Fibroblast of peridontal ligament (primary cell): ENCODE measurements at regions not wholly inside any gene's neighbourhood (a gene's known extent, or its start where the extent isn't known, plus 50 kb on each side); places are given as distances from the start of the nearest gene placed in this dataset.

ENCODE experiments used
- DNase-seq: peaks from one replicate; pipeline ENCODE4 v3.0.0-alpha.2; 2010; ENCODE audit errors: extremely low read depth

GRCh38 chr2:19607931-19608771 lies 249.7 kb upstream of the OSR1 start:
- peak; percentile 86 for DNase-seq

DNA sequence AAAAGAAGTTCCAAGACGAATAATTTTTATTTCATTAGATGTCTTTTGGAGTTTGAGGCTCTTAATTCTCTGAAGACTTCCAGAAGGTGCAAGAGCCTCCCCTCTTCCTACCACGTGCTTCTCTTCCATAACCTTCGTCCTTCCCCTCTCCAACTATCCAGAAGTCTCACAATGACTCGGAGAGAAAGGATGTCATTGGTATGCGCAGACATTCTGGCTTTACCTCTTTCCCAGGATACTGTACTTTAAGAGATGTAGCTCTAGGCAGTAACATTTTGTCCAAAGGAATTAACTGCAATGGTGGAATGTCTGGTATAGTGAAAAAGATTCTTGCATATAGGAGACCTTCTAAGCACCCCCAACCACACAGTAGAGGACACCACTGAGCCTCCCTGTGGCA lies 249.0 kb upstream of the OSR1 start:
- peak; percentile 17 for DNase-seq

GRCh38 chr2:19600982-19601381 lies 242.6 kb upstream of the OSR1 start:
- no peak for DNase-seq

- peak; percentile 29 for DNase-seq
Observed at GRCh38 chr2:19600506-19600905, 242.1 kb upstream of the OSR1 start.

GRCh38 chr2:19598971-19599370 lies 240.5 kb upstream of the OSR1 start:
- no peak for DNase-seq

DNA sequence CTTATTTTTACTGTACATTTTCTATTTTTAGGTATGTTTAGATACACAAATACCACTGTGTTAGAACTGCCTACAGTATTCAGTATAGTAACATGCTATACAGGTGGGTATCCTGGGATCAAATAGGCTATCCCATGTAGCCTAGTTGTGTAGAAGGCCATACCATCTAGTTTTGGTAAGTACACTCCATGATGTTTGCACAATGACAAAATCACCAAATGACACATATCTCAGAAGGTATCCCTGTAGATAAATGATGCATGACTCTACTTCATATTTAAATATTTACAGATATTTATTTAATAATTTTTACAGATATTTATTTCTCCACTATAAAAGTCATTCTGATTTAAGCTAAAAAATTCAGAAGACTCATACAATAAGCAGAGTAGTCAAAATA lies 233.8 kb upstream of the OSR1 start:
- DNase-seq, result no peak

DNA sequence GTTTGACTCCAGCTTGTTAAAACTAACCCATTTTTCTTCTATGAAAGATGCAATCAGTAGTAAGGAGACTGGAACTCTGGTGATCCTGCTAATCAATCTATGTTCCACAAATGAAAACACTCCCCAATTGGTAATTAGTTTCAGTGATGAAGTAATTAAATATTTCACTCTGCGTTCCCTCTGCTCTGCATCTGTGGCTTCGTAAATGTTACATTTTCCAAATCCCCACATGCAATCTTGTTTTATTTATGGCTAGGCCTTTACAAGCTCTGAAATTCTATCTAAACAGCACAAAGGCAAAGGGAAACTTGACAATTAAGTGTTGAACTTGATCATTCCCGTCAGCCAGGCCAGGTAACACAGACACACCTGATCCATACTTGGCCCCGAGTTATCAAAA lies 231.4 kb upstream of the OSR1 start:
- DNase-seq, result no peak

- DNase-seq, result no peak
Observed at GRCh38 chr2:19580830-19581229, 222.4 kb upstream of the OSR1 start.

DNA sequence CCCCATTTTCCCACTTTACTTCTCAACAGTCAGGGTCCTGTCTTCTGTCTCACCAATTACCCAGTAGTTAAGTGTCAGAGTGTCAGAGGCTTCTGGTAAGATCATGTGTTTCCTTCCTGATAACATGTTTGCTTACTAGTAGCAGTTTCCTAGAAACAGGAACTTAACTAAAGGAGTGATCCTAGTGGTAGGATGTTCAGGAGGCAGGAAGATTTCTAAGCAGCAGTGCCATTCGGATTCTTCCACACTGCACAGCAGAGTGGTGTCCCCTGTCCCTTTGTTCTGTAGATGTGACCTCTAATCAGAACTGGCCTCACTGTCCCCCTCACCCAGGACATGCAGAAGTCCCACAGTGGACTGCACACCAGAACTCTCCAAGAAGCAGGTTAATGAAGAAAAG lies 221.8 kb upstream of the OSR1 start:
- no peak for DNase-seq

GRCh38 chr2:19579461-19579860 lies 221.0 kb upstream of the OSR1 start:
- DNase-seq, result peak; percentile 33

DNA sequence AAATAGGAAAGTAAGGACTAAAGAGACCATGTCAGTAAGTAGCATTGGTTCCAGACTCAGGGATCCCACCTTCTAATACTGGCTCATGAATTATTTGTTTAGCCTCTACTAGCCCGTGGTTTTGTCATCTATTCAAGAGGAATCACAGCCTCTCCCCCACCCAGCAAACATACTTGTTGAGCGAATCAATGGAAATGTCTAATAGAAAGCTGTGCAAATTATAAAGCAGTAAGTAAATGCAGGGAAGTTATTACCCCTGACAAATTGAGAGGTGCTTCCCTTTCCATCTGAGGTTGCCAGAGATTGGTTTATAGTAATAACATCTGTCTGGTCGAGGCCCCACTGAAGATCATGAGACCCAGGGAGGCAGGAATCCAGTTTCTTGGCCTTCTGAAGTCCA lies 219.3 kb upstream of the OSR1 start:
- peak; percentile 26 for DNase-seq

DNA sequence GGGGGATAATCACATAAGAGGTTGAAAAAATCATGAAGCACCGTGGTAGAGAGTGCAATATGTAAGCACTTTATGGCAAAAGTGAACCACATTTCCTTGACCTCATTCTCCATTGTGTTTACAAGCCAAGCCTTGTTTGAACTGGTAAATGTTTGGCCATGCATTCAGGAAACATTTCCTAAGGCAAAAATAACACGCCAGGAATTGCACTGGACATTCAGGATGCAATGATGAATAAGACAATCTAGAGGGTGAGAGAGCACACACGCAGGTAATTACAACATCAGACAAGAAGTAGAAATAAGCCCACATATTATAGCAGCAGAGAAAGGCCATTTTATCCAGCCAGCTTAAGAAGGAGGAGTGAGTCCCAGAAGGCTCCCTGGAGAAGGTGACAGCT lies 218.0 kb upstream of the OSR1 start:
- DNase-seq, result no peak

DNA sequence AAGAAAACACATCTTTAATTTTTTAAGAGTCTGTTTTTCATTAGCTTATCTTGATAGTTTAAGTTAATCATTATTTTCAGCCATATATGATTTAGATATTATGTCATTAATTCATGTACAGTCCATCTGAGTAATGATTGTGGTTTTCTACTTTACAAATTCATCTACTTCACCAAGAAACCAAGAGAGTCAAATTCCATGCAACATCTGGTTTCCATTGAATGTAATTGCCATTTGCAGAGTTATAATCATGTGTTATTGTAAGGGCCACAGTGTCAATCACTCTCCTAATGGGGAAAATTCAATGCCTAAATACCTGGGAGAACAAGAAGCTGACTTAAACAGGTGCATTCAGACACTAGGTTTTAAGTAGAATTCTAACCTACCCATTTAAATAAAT lies 217.2 kb upstream of the OSR1 start:
- DNase-seq, result peak; percentile 87

DNA sequence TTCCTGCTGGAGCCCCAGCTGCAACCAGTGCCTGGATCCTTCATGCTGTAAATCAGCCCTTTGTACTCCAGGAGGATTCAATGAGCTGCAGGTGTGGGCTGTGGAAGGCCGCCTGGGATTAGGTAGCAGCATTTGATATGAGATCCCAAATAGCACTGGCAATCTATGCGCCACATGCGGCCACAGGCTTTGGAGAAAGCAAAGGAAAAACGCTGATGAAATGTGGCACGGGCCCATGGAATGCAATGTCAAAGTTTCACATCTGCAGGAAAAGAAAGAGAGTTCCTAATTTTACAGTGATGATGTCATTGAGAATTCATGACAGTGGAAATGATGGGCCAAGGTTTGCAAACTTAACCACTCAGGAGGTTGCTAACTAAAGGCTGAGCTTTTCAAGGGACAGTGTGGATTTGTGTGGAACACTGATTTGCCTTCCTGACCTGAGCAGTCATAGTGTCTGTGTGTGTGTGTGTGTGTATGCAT lies 216.4 kb upstream of the OSR1 start:
- DNase-seq, result peak; percentile 95

DNA sequence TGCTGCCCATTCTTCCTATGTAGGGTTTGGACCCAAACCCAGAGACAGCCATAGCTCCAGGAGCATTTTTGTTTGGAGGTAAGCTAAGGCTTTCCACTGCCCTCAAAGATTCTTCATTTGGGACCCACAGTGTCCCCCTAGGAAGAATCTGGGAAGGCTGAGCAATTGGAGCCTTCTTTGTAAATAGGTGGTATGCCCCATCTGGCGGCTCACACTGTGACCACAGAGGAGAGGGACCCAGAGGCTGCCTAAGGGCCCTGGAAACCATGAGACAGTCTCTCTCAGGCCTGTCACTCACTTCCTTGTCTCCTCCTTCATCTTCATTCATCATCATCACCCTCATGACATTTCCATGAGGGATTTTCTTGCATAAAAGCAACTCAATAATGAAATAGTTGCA lies 215.4 kb upstream of the OSR1 start:
- no peak for DNase-seq

- no peak for DNase-seq
Observed at GRCh38 chr2:19571773-19572172, 213.3 kb upstream of the OSR1 start.

- peak; percentile 19 for DNase-seq
Observed at GRCh38 chr2:19569300-19569791, 210.9 kb upstream of the OSR1 start.

DNA sequence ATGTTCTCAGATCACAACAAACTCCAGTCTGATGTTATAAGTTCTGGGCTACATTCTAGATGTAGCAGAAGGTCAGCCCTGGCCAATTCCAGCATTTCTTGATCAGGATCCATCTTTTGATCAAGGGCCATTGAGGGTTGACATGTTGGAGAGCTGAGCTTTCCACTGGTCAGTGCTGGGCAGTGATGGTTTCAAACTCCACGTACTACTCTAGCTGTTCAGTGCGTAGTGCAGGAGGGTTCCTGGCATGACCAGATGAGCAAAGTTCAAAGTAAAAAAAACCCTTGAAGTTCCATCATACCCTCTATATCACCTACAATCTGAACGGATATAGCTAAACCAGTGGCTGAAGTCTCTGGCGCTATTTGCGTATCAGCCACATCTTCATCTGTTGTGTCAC lies 210.4 kb upstream of the OSR1 start:
- DNase-seq, result no peak

- no peak for DNase-seq
Observed at GRCh38 chr2:19560785-19561184, 202.4 kb upstream of the OSR1 start.

GRCh38 chr2:19559596-19560240 lies 201.3 kb upstream of the OSR1 start:
- DNase-seq, result no peak

DNA sequence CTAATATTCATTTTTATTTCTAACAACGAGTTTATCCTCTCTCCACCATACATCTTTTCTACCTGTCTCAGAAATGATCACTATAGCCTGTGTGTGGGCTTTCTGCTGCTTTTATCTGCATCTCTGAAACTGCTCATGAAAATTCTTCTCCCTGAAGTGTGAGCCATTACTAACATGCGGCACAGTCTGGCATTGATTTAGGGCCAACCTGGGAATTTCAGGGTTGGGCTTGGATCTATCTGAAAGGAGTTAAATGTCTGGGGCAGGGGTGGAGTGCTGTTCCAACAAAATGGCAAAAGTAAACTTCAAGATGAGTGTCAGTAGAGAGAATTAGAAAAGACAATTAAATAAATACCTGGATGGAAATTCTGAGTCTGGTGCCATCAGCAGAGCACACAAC lies 198.2 kb upstream of the OSR1 start:
- no peak for DNase-seq

DNA sequence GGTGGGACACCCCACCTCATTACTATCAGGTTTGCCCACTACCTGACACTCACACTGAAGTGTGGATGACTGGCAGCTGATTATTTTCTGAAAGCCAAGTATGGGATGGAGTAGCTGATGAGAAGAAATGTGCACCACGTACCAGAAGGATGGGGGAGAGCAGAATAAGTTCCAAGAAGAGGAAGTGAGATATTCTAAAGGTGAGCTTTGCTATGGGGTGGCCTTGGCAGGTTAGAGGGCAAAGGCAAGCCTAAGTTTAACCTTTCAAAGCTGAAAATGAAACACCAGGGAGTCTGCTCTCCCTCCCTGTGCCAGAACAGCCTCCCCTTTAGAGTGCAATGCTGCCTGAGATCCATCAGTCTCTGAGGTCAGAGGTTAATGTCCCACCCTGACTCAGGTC lies 196.1 kb upstream of the OSR1 start:
- no peak for DNase-seq

- DNase-seq, result no peak
Observed at GRCh38 chr2:19552270-19552669, 193.8 kb upstream of the OSR1 start.
